ENCODE measurements at regions not wholly inside any gene's neighbourhood (a gene's known extent, or its start where the extent isn't known, plus 50 kb on each side); places are given as distances from the start of the nearest gene placed in this dataset.
"Not testable (repeated sequence)": the region's sequence is repeated elsewhere in the genome, so short reads cannot be mapped to it uniquely, and the experiment has no call there.

DNA sequence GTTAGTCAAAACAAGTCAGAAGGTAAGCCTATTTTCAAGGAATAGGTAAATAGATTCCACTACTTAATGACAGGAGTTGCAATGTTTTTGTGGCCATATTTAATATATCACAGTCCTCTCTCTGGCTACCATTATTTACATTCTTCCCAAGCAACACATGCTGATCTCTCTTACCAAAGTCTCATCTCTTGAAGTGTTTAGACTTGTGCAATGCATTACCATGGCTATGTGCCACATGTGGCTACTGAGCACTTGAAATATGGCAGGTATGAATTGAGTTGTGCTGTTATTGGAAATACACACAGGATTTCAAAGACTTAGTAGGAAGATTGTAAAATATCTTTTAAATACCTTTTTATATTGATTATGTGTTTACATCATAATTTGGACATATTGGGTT, 262.4 kb upstream of the PDE3A start:
- peak in 1 of 2 donors; percentile 21 for DNase-seq (ENCODE audit: low read depth in 1 of 2, low spot score in 1 of 2)
- Histone ChIP-seq H3K4me1 (ENCODE audit: low read depth) (peaks cover 27% of the 10 kb centered on the region), H3K27me3 (no peaks in the 10 kb centered on the region), H3K27ac (no peak overlapping the region), H3K4me3 (no peak overlapping the region), H3K36me3 (no peaks in the 10 kb centered on the region), H3K9me3 (ENCODE audit: low read depth) (no peaks in the 10 kb centered on the region)
- TF ChIP-seq CTCF (IDR thresholded peaks at IDR 0.05; ENCODE audit: low read depth, low read length) = no peak

DNA sequence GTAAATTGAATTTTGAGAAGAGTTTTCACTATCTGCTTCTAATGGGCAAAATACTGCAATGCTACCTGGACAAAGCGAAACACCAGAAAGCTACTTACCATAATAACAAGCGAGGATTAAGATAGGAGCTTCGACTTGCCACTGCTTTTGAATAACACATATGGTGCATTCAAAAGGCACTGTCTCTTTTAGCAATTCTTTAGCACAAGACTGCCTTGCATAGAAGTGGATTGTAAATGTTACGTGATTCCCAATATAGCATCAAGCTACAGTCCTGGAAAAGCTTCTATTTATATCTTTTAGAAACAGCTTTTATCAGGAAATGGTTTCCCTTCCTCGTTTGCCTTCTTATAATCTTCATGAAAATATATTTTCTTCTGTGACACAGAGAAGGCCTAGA, 258.7 kb upstream of the PDE3A start:
- Histone ChIP-seq H3K27me3 (no peaks in the 10 kb centered on the region), H3K27ac (peak overlapping the region; percentile 84), H3K4me1 (ENCODE audit: low read depth) (peaks cover 27% of the 10 kb centered on the region), H3K4me3 (peak overlapping the region; percentile 6), H3K36me3 (no peaks in the 10 kb centered on the region), H3K9me3 (ENCODE audit: low read depth) (no peaks in the 10 kb centered on the region)
- DNase-seq (ENCODE audit: low read depth in 1 of 2, low spot score in 1 of 2) = peak in 1 of 2 donors; percentile 38
- no peak for TF ChIP-seq CTCF (IDR thresholded peaks at IDR 0.05; ENCODE audit: low read depth, low read length)

GRCh38 chr12:20115371-20115770, 253.0 kb upstream of the PDE3A start:
- not testable (repeated sequence) for H3K4me3 ChIP-seq; H3K27me3 ChIP-seq; H3K9me3 ChIP-seq (ENCODE audit: low read depth); DNase-seq (ENCODE audit: low read depth in 1 of 2, low spot score in 1 of 2); H3K4me1 ChIP-seq (ENCODE audit: low read depth); H3K27ac ChIP-seq; H3K36me3 ChIP-seq

DNA sequence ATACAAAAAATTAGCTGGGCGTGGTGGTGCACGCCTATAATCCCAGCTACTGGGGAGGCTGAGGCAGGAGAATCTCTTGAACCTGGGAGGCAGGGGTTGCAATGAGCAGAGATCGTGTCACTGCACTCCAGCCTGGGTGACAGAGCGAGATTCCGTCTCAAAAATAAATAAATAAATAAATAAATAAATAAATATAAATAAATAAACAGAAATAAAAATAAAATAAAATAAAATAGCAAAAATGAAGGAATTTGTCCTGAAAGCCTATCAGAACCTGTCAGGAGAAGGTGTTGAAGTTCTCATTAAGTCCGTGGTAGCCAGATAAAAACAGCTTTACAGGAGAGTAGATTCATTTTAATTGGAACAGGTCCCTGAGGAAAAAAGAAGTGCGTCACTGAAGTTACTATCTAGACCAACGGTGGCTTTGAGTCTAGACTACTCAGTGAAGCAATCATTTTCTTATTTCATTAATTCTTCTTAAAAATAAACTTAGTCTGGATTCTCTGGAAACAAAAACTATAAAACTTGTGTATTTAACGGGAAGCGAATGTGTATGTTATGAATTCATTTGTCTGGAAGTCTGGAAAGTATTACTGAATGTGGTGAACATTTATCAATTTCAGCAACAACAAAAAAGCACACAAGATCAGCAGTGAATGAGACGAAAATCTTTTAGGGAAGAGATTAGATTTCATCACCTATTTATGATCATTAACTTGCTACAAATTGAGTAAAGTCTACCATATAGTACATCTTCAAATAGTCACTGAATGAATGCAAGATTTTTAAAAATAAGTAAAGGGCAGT, 248.5 kb upstream of the PDE3A start:
- H3K27ac ChIP-seq = no peak overlapping the region
- peak in 1 of 2 donors; percentile 69 for DNase-seq (ENCODE audit: low read depth in 1 of 2, low spot score in 1 of 2)
- H3K27me3 ChIP-seq = no peaks in the 10 kb centered on the region
- TF ChIP-seq CTCF (IDR thresholded peaks at IDR 0.05; ENCODE audit: low read depth, low read length) = no peak
- H3K4me3 ChIP-seq = no peak overlapping the region
- no peaks in the 10 kb centered on the region for H3K36me3 ChIP-seq
- no peaks in the 10 kb centered on the region for H3K4me1 ChIP-seq (ENCODE audit: low read depth)
- no peaks in the 10 kb centered on the region for H3K9me3 ChIP-seq (ENCODE audit: low read depth)

GRCh38 chr12:20120403-20120725, 248.0 kb upstream of the PDE3A start:
- Histone ChIP-seq H3K4me3 (no peak overlapping the region), H3K27ac (no peak overlapping the region), H3K27me3 (no peaks in the 10 kb centered on the region), H3K36me3 (no peaks in the 10 kb centered on the region), H3K4me1 (ENCODE audit: low read depth) (no peaks in the 10 kb centered on the region), H3K9me3 (ENCODE audit: low read depth) (no peaks in the 10 kb centered on the region)
- no peak for TF ChIP-seq CTCF (IDR thresholded peaks at IDR 0.05; ENCODE audit: low read depth, low read length)
- peak in 1 of 2 donors; percentile 51 for DNase-seq (ENCODE audit: low read depth in 1 of 2, low spot score in 1 of 2)

- H3K27me3 ChIP-seq = no peaks in the 10 kb centered on the region
- no peaks in the 10 kb centered on the region for H3K9me3 ChIP-seq (ENCODE audit: low read depth)
- no peak overlapping the region for H3K27ac ChIP-seq
- no peak for DNase-seq (ENCODE audit: low read depth in 1 of 2, low spot score in 1 of 2)
- no peaks in the 10 kb centered on the region for H3K36me3 ChIP-seq
- no peak overlapping the region for H3K4me3 ChIP-seq
- TF ChIP-seq CTCF (IDR thresholded peaks at IDR 0.05; ENCODE audit: low read depth, low read length) = no peak
- no peaks in the 10 kb centered on the region for H3K4me1 ChIP-seq (ENCODE audit: low read depth)
These were observed 246.1 kb upstream of the PDE3A start for GRCh38 chr12:20122274-20122673.

Data from cardiac muscle cell (in vitro differentiated cells and primary cell).